SH-SY5Y (cell line): ENCODE measurements at regions not wholly inside any gene's neighbourhood (a gene's known extent, or its start where the extent isn't known, plus 50 kb on each side); places are given as distances from the start of the nearest gene placed in this dataset.

ENCODE experiments used
- GATA2 ChIP-seq: IDR thresholded peaks from 2 replicates; pipeline ENCODE4 v1.6.1; 2011; ENCODE audit warnings: mild to moderate bottlenecking, low read depth, low read length
- GATA3 ChIP-seq: IDR thresholded peaks from 2 replicates; pipeline ENCODE4 v1.6.1; 2011; ENCODE audit warnings: low read depth, mild to moderate bottlenecking, low read length, moderate library complexity

GRCh38 chr14:98761993-98762392 is 510.0 kb downstream of the BCL11B start:
- TF ChIP-seq GATA3 (no peak), GATA2 (no peak)
